DND-41 (cell line): ENCODE measurements at regions not wholly inside any gene's neighbourhood (a gene's known extent, or its start where the extent isn't known, plus 50 kb on each side); places are given as distances from the start of the nearest gene placed in this dataset.
"Not testable (repeated sequence)": the region's sequence is repeated elsewhere in the genome, so short reads cannot be mapped to it uniquely, and the experiment has no call there.

Source experiments
- ATAC-seq: fragments of 200-7000 bp; cut with Tn5 transposase; 3 replicates; pipeline ENCODE4 v1.9.1; 2021; ENCODE audit warnings: low read depth; ENCODE audit not compliant: insufficient read depth
- DNase-seq: peaks from one replicate; pipeline ENCODE4 v3.0.0-alpha.2; 2020
- H2AFZ ChIP-seq: 2 replicates; pipeline ENCODE4 v1.6.0; 2012; ENCODE audit warnings: low read depth, low read length
- H3K27ac ChIP-seq: 2 replicates; pipeline ENCODE4 v1.5.1; 2012; ENCODE audit warnings: low read length, inconsistent platforms
- H3K27me3 ChIP-seq: fragments of 200-600 bp; sonication (generic); 2 replicates; pipeline ENCODE4 v1.6.0; 2012; ENCODE audit warnings: low read length, mild to moderate bottlenecking, inconsistent platforms; ENCODE audit not compliant: insufficient read depth, poor library complexity
- H3K36me3 ChIP-seq: 2 replicates; pipeline ENCODE4 v1.5.1; 2012; ENCODE audit warnings: low read length, inconsistent platforms; ENCODE audit not compliant: insufficient read depth
- H3K4me1 ChIP-seq: 2 replicates; pipeline ENCODE4 v1.5.1; 2012; ENCODE audit warnings: mild to moderate bottlenecking, low read length; ENCODE audit not compliant: insufficient read depth
- H3K4me2 ChIP-seq: 2 replicates; pipeline ENCODE4 v1.6.0; 2012; ENCODE audit warnings: mild to moderate bottlenecking, moderate library complexity, low read length, inconsistent platforms; ENCODE audit not compliant: insufficient read depth
- H3K4me3 ChIP-seq, 2 experiments: fragments of 200-600 bp in 1 of 2; shearing (Covaris generic) in 1 of 2; 2 replicates each; pipeline ENCODE4 v1.5.1; 2012 to 2016; ENCODE audit warnings: inconsistent platforms in 2 of 2, low read length in 2 of 2, mild to moderate bottlenecking in 2 of 2, low read depth in 1 of 2, moderate library complexity in 1 of 2
- H3K79me2 ChIP-seq: 2 replicates; pipeline ENCODE4 v1.6.0; 2012; ENCODE audit warnings: low read length, inconsistent platforms; ENCODE audit not compliant: insufficient read depth
- H3K9ac ChIP-seq: 2 replicates; pipeline ENCODE4 v1.6.0; 2012; ENCODE audit warnings: low read depth, mild to moderate bottlenecking, inconsistent platforms, low read length, moderate library complexity
- H3K9me3 ChIP-seq: 2 replicates; pipeline ENCODE4 v1.5.1; 2012; ENCODE audit warnings: low read length, moderate library complexity, mild to moderate bottlenecking, inconsistent platforms; ENCODE audit not compliant: insufficient read depth, severe bottlenecking
- H4K20me1 ChIP-seq: 2 replicates; pipeline ENCODE4 v1.6.0; 2012; ENCODE audit warnings: low read length; ENCODE audit not compliant: insufficient read depth
- EZH2 ChIP-seq: IDR thresholded peaks from 3 replicates; pipeline ENCODE4 v1.6.1; 2012; ENCODE audit warnings: borderline replicate concordance, low read depth, mild to moderate bottlenecking, moderate library complexity, low read length, inconsistent platforms; ENCODE audit not compliant: severe bottlenecking
- TF ChIP-seq, protein P1 (sequence below): IDR thresholded peaks from 2 replicates; pipeline ENCODE4 v1.5.1; 2012; ENCODE audit warnings: borderline replicate concordance, low read length, moderate library complexity, mild to moderate bottlenecking; ENCODE audit not compliant: poor library complexity, severe bottlenecking; ENCODE audit errors: extremely low read depth

DNA sequence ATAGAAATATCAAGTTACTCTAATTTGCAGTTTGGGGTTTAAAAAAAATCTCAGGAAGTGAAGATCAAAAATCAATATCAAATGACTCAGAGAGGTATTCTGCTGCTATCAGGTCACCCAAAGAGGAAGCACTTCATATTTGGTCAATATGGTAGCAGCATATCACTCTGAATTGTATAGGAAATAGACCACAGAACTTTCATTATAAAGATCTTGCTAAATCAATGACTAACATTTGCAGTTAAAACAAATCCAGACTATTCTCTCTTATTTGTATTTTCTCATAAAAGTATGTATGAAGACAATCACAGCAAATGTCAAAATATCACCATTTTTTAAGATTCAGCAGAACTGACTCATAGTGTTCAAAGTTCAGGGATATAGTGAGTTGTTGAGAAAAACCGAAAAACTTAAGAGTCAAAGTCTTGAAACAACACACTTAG lies 105.8 kb upstream of the PCSK1 start:
- Histone ChIP-seq H3K4me3 (no peak overlapping the region), H3K4me1 (peaks cover 16% of the 10 kb centered on the region), H3K4me2 (no peak overlapping the region), H2AFZ (0 out of 2 replicates have a peak overlapping the region, but pooled peaks have one; percentile 17), H4K20me1 (no peaks in the 10 kb centered on the region), H3K36me3 (no peaks in the 10 kb centered on the region), H3K9ac (no peak overlapping the region), H3K27ac (no peak overlapping the region), H3K27me3 (no peaks in the 10 kb centered on the region), H3K79me2 (no peaks in the 10 kb centered on the region), H3K9me3 (no peaks in the 10 kb centered on the region)
- TF ChIP-seq, protein P1, sequence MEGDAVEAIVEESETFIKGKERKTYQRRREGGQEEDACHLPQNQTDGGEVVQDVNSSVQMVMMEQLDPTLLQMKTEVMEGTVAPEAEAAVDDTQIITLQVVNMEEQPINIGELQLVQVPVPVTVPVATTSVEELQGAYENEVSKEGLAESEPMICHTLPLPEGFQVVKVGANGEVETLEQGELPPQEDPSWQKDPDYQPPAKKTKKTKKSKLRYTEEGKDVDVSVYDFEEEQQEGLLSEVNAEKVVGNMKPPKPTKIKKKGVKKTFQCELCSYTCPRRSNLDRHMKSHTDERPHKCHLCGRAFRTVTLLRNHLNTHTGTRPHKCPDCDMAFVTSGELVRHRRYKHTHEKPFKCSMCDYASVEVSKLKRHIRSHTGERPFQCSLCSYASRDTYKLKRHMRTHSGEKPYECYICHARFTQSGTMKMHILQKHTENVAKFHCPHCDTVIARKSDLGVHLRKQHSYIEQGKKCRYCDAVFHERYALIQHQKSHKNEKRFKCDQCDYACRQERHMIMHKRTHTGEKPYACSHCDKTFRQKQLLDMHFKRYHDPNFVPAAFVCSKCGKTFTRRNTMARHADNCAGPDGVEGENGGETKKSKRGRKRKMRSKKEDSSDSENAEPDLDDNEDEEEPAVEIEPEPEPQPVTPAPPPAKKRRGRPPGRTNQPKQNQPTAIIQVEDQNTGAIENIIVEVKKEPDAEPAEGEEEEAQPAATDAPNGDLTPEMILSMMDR: no peak
- no peak for TF ChIP-seq EZH2
- DNase-seq: no peak
- no peak for ATAC-seq

DNA sequence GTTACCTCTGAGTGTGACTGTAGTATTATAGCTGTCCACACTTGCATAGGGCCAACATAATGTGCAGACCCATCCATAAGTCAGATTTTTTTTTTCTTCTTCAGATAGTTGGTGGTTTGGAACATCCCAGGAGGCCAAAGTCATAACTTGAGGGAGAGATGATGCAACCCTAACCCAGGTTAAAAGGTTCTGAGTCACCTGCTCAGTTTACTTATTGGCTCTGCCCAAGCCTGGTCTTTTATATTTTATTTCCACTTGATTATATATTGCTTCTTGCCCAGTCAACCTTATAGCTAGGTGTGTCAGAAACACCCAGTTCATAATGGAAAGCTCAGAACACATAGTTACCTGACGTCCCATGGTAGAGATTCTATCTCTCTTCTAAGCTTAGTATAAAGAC lies 113.1 kb upstream of the PCSK1 start:
- Histone ChIP-seq H3K4me3 (no peak overlapping the region), H3K27ac (no peak overlapping the region)
- TF ChIP-seq, protein P1: no peak
- no peak for TF ChIP-seq EZH2

DNA sequence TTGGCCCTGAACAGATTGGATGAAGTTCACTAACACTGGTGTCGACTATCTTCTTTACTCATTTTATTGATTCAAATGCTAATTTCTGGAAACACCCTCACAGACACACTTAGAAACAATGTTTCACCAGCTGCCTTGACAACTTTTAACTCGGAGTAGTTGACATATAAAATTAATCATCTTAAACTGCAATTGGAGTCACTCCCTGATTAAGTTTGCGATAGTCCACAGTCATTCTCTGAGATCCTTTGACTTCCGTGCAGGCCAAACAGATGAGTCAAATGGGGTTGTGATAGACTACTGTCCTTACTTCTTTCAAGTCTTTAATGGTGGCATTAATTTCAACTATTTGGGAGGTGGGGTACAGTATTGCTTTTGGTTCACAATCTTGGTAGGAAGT lies 114.4 kb upstream of the PCSK1 start:
- H3K9ac ChIP-seq: no peak overlapping the region
- H2AFZ ChIP-seq: no peak overlapping the region
- no peaks in the 10 kb centered on the region for H3K36me3 ChIP-seq
- DNase-seq: no peak
- H3K9me3 ChIP-seq: no peaks in the 10 kb centered on the region
- no peaks in the 10 kb centered on the region for H3K4me1 ChIP-seq
- H3K79me2 ChIP-seq: no peaks in the 10 kb centered on the region
- H3K4me2 ChIP-seq: no peak overlapping the region
- no peak overlapping the region for H3K27ac ChIP-seq
- H3K4me3 ChIP-seq: no peak overlapping the region
- TF ChIP-seq EZH2: no peak
- TF ChIP-seq, protein P1: no peak
- ATAC-seq: no peak
- no peaks in the 10 kb centered on the region for H4K20me1 ChIP-seq
- no peaks in the 10 kb centered on the region for H3K27me3 ChIP-seq

More for the DNA sequence above, 113.1 kb upstream of the PCSK1 start:
- no peaks in the 10 kb centered on the region for H4K20me1 ChIP-seq
- H3K27me3 ChIP-seq: no peaks in the 10 kb centered on the region
- H3K9ac ChIP-seq: no peak overlapping the region
- H3K4me1 ChIP-seq: no peaks in the 10 kb centered on the region
- ATAC-seq: no peak
- H3K9me3 ChIP-seq: no peaks in the 10 kb centered on the region
- no peak overlapping the region for H2AFZ ChIP-seq
- H3K4me2 ChIP-seq: no peak overlapping the region
- H3K79me2 ChIP-seq: no peaks in the 10 kb centered on the region
- DNase-seq: no peak
- no peaks in the 10 kb centered on the region for H3K36me3 ChIP-seq

DNA sequence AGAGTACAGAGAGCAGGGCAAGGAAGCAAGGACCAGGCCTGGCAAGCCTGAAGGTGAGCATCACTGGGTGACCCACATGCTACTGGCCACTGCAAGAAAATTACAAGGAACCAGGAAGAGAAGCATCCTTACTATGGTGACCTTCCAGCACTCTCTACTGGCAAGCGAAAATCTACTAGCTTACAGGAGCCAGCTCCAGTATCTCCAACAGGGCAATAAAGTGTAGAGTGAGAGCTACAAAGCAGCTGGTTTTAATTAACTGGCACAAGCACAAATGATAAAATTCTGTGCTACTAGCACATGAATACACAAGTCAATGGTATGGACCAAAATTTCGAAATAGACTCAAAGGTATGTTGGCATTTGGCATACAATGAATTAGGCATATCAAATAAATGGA lies 113.3 kb upstream of the CAST start:
- Histone ChIP-seq H3K4me1 (no peaks in the 10 kb centered on the region), H3K36me3 (no peaks in the 10 kb centered on the region), H3K4me3 (no peak overlapping the region), H2AFZ (no peak overlapping the region), H3K4me2 (no peak overlapping the region), H3K9ac (no peak overlapping the region), H4K20me1 (no peaks in the 10 kb centered on the region), H3K9me3 (no peaks in the 10 kb centered on the region), H3K27me3 (no peaks in the 10 kb centered on the region), H3K27ac (no peak overlapping the region), H3K79me2 (no peaks in the 10 kb centered on the region)
- ATAC-seq: no peak
- no peak for TF ChIP-seq EZH2
- TF ChIP-seq, protein P1: no peak
- DNase-seq: no peak

DNA sequence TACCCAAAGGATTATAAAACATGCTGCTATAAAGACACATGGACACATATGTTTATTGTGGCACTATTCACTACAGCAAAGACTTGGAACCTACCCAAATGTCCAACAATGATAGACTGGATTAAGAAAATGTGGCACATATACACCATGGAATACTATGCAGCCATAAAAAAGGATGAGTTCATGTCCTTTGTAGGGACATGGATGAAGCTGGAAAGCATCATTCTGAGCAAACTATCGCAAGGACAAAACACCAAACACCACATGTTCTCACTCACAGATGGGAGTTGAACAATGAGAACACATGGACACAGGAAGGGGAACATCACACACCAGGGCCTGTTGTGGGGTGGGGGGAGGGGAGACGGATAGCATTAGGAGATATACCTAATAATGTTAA lies 101.3 kb upstream of the CAST start:
- H3K36me3 ChIP-seq, H3K4me1 ChIP-seq, H3K27ac ChIP-seq, H4K20me1 ChIP-seq, DNase-seq, H3K9ac ChIP-seq, H3K9me3 ChIP-seq, H3K27me3 ChIP-seq, ATAC-seq, H3K79me2 ChIP-seq, H3K4me3 ChIP-seq, H3K4me2 ChIP-seq, H2AFZ ChIP-seq: not testable (repeated sequence)
